ENCODE measurements at regions not wholly inside any gene's neighbourhood (a gene's known extent, or its start where the extent isn't known, plus 50 kb on each side); places are given as distances from the start of the nearest gene placed in this dataset.

- no peak for DNase-seq (ENCODE audit: low read depth)
Observed at GRCh38 chr11:81756864-81757595, 976.6 kb downstream of the FAM181B start.

DNA sequence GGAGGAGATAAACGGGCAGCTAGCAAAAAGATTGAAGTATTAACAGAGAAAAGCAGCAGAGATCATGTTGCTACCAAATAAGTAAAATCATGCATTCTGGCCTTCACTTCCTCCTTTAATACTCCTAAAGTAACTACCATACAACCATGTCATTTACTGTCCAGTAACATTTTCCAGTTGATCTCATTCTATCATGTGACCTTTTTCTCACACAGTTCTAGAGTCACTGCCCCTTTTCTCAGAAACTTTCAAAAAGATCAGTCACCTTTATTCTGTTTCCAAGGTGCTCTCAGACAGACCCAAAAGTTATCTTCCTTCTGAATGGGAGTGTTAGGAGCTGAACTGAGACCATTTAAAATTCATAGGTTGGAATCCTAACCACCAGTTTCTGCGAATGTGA lies 984.4 kb downstream of the FAM181B start:
- no peak for DNase-seq (ENCODE audit: low read depth)

- DNase-seq (ENCODE audit: low read depth), result no peak
Observed at GRCh38 chr11:81744336-81745116, 989.1 kb downstream of the FAM181B start.

DNA sequence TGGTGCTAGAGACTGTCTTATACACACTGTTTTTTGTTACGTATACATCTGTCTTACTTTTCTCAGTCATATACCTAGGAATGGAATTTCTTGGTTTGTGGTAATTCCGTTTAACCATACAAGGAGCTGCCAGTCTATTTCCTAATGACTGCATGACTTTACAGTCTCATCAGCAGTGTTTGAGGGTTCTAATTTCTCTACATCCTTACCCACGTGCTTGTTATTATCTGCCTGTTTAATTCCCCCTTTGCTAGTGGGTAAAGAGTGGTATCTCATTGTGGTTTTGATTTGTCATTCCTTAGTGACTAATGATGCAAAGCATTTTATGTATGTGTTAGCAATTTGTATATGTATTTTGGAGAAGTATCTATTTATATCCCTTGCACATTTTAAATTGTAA lies 1008.0 kb downstream of the FAM181B start:
- DNase-seq (ENCODE audit: low read depth), result peak; percentile 1

DNA sequence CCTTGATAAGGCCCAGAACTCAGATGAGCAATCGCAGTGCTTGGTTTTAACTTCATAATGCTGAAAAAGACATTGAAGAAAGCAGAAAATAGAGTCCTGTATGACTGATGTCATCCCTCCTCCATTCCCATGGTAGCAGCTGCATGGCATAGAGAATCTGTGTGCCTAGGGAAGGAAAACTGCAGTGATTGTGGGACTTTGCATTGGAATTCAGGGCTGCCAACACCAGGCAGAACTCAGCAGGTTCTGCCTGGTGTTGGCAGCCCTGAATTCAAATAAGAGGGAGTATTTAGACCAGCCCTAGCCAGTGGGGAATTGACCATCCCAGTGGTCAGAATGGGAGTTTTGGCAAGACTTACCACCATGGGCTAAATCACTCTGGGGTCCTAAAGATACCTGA lies 1016.0 kb downstream of the FAM181B start:
- no peak for DNase-seq (ENCODE audit: low read depth)

GRCh38 chr11:81707881-81708280 lies 1025.8 kb downstream of the FAM181B start:
- no peak for DNase-seq (ENCODE audit: low read depth)

GRCh38 chr11:81705283-81705682 lies 1028.4 kb downstream of the FAM181B start:
- no peak for DNase-seq (ENCODE audit: low read depth)

GRCh38 chr11:81700076-81700475 lies 1033.6 kb downstream of the FAM181B start:
- DNase-seq (ENCODE audit: low read depth), result no peak

DNA sequence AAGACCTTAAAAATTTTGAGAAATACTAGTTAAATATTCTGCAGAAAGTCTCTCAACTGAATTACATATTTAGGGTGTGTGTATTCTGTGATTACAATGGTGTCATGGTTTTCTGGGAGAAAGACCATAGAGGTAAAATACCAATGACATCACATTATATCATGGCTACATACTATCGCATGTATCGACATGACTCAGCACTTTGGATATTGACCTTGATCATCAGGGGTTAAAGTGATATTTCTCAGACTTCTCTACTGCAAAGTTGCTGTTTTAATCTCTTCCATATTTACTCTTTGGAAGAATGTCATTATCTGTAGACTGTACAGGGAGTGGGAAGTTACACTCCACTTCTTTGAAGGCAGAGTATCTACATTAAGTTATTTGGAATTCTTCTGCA lies 1046.6 kb downstream of the FAM181B start:
- DNase-seq (ENCODE audit: low read depth), result no peak

DNA sequence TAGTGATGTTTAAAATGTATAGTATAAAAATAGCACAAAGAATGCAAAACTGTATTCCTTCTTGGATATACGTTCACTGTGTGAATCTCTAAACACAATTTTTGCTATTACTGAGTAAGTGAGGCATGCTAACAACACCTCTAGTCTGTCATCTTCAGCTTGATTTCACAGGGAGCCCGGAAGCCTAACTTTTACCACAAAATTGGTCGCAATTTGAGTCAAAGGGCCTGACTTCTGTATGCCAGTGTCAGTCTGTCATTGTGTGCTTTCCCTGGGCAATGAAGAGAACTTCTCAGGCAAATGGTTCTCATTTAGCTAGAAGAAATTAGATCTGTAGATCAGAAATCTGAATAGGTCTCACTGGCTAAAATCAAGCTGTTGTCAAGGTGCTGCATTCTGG lies 1059.5 kb downstream of the FAM181B start:
- DNase-seq (ENCODE audit: low read depth), result no peak

GRCh38 chr11:81673001-81673400 lies 1060.7 kb downstream of the FAM181B start:
- DNase-seq (ENCODE audit: low read depth), result no peak

GRCh38 chr11:81669935-81670543 lies 1063.6 kb downstream of the FAM181B start:
- no peak for DNase-seq (ENCODE audit: low read depth)

DNA sequence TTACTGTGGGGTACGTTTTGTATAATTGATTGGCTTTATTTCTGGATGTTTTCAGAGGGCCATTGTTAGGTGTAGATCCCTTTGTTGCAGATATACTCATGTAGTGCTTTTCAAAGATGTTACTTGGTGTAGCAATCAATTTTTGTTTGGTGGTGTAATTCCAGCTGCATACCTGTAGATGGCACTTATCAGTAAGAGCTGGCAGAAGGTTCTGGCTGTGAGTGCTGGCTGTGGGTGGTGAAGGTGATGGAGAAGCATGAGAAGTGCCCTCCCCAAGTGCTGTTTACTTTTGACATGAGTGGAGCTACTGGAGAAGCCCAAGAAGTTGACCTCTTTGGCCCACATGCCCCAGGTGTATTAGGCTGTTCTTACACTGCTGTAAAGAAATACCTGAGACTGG lies 1074.9 kb downstream of the FAM181B start:
- no peak for DNase-seq (ENCODE audit: low read depth)

DNA sequence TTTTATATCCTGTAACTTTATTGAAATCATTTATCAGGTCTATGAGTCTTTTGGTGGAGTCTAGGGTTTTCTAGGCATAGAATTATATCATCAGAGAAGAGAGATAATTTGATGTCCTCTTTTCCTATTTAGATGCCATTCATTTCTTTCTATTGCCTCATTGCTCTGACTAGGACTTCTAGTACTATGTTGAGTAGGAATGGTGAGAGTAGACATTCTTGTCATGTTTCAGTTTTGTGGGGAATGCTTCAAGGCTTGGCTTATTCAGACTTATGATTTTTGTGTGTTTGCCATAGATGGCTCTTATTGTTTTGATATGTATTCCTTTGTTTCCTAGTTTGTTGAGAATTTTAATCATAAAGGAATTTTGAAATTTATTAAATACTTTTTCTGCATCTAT lies 1078.3 kb downstream of the FAM181B start:
- DNase-seq (ENCODE audit: low read depth), result no peak

DNA sequence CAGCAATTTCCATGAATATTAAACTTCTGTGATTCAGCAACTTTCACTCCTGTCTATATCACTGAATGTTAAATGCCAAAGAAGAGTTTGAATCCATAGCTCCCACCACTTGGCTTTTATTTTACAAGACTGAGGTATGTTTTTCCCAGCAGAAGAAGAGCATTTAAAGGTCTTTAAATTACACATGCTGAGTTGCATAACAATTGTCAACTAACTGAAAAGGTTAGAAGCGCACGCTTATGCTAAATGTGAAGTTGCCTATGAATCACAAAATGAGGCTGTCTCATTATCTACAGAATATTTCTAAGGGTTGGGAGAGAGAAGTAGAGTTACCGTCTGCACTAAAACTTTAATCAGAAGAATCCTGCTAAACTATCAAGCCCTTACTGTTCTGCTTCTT lies 1086.3 kb downstream of the FAM181B start:
- no peak for DNase-seq (ENCODE audit: low read depth)

DNA sequence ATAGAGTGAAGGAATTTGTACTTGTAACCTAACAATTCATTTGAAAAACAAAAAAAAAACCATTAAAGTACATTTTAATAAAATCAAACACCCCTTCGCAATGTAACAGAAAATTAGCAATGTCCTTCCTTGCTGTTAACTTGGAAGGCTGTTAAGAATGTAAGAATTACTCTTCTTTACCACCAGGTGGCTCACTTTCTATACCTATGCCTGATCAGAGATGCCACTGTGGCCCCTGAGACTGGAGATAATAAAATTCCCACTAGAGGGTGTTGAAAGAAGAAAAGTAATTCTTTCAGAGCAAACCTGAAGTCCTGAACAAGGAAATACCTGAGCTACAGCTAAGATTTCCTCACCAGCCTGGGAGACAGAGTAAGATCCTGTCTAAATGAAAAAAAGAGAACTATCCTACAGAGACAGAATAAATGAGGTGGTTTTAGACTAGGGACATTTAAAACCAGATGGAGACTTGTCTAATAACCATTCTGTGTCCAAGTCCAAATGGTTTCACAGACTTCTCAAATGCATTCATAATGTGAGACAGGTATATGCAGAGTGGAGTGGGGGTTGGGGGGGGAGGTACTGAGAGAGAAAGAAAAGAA lies 1089.3 kb downstream of the FAM181B start:
- peak; percentile 1 for DNase-seq (ENCODE audit: low read depth)

GRCh38 chr11:81634483-81634882 lies 1099.2 kb downstream of the FAM181B start:
- DNase-seq (ENCODE audit: low read depth), result no peak

- DNase-seq (ENCODE audit: low read depth), result no peak
Observed at GRCh38 chr11:81602508-81602907, 1131.2 kb downstream of the FAM181B start.

GRCh38 chr11:81596704-81597103 lies 1137.0 kb downstream of the FAM181B start:
- DNase-seq (ENCODE audit: low read depth), result no peak

DNA sequence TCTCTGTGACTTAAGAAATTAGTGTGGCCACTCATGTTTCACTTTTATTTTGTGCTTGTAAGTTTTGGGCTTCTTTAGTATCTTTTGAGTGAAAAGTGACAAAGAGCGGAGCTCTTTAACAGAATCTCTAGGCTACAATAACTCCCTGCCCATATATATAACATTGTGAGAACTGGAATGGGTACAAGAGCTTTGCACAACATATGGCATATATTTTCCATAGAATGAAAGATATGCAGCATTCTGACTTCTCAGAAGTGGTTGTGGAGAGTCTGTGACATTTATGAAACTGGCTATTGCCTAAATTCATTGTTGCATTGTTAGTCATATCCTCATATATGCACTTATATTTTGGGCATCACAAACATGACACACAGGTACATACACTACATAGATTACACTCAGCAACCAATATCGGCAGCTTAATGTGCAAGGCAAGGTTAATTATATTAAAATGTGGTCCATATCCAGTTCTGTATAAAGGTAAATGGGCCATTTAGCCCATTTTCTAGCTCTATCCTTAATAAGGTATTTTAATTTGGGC lies 1148.2 kb downstream of the FAM181B start:
- DNase-seq (ENCODE audit: low read depth), result no peak

GRCh38 chr11:81579339-81579738 lies 1154.3 kb downstream of the FAM181B start:
- no peak for DNase-seq (ENCODE audit: low read depth)

GRCh38 chr11:81578571-81578970 lies 1155.1 kb downstream of the FAM181B start:
- no peak for DNase-seq (ENCODE audit: low read depth)
